Osteocyte (in vitro differentiated cells): ENCODE measurements at regions not wholly inside any gene's neighbourhood (a gene's known extent, or its start where the extent isn't known, plus 50 kb on each side); places are given as distances from the start of the nearest gene placed in this dataset.

Experiments
- DNase-seq: peaks from one replicate; pipeline ENCODE4 v3.0.0; 2021; ENCODE audit warnings: mixed read lengths; ENCODE audit not compliant: unreplicated experiment; ENCODE audit errors: extremely low spot score
- H3K27ac Mint-ChIP-seq: one replicate; pipeline ENCODE4 v1.8.0; 2021; ENCODE audit warnings: mild to moderate bottlenecking, mixed read lengths; ENCODE audit not compliant: unreplicated experiment
- H3K27me3 Mint-ChIP-seq: one replicate; pipeline ENCODE4 v1.8.0; 2021; ENCODE audit warnings: mixed read lengths; ENCODE audit not compliant: unreplicated experiment
- H3K36me3 Mint-ChIP-seq: one replicate; pipeline ENCODE4 v1.8.0; 2021; ENCODE audit warnings: mixed read lengths; ENCODE audit not compliant: unreplicated experiment
- H3K4me1 Mint-ChIP-seq: one replicate; pipeline ENCODE4 v1.8.0; 2021; ENCODE audit warnings: mixed read lengths; ENCODE audit not compliant: unreplicated experiment
- H3K4me3 Mint-ChIP-seq: one replicate; pipeline ENCODE4 v1.8.0; 2021; ENCODE audit warnings: mild to moderate bottlenecking, moderate library complexity, mixed read lengths; ENCODE audit not compliant: unreplicated experiment
- H3K9me3 Mint-ChIP-seq: one replicate; pipeline ENCODE4 v1.8.0; 2021; ENCODE audit warnings: mixed read lengths; ENCODE audit not compliant: unreplicated experiment
- CTCF ChIP-seq: fragments of 200-600 bp; sonication (generic); IDR thresholded peaks from 2 replicates; pipeline ENCODE4 v1.5.0; 2021; ENCODE audit warnings: antibody characterized with exemption, mild to moderate bottlenecking, moderate library complexity

- Mint-ChIP-seq H3K4me1 (no peaks in the 10 kb centered on the region), H3K9me3 (peaks cover 4% of the 10 kb centered on the region), H3K27ac (no peak overlapping the region), H3K36me3 (no peaks in the 10 kb centered on the region), H3K27me3 (no peaks in the 10 kb centered on the region), H3K4me3 (no peak overlapping the region)
- no peak for DNase-seq
- TF ChIP-seq CTCF: no peak
Measured at GRCh38 chr9:79507801-79508200, 64.0 kb upstream of the TLE4 start.

- no peak for DNase-seq
- no peaks in the 10 kb centered on the region for H3K36me3 Mint-ChIP-seq
- H3K4me1 Mint-ChIP-seq: no peaks in the 10 kb centered on the region
- no peak overlapping the region for H3K27ac Mint-ChIP-seq
- no peaks in the 10 kb centered on the region for H3K9me3 Mint-ChIP-seq
- H3K27me3 Mint-ChIP-seq: no peaks in the 10 kb centered on the region
- TF ChIP-seq CTCF: no peak
- no peak overlapping the region for H3K4me3 Mint-ChIP-seq
Measured at GRCh38 chr9:79512251-79512650, 59.5 kb upstream of the TLE4 start.
